A673 (cell line): ENCODE measurements at regions not wholly inside any gene's neighbourhood (a gene's known extent, or its start where the extent isn't known, plus 50 kb on each side); places are given as distances from the start of the nearest gene placed in this dataset.

Experiments
- EZH2 ChIP-seq: fragments of 200-600 bp; sonication (generic); IDR thresholded peaks from 2 replicates; pipeline ENCODE4 v1.6.1; 2017; ENCODE audit warnings: borderline replicate concordance, low read depth, mild to moderate bottlenecking, mixed read lengths, antibody characterized with exemption, low read length; ENCODE audit not compliant: poor library complexity, severe bottlenecking
- TF ChIP-seq, protein P1 (sequence below): fragments of 300-800, 200-600 bp; sonication (generic); conservative IDR thresholded peaks from 2 replicates; pipeline ENCODE4 v1.5.1; 2017; ENCODE audit warnings: low read depth, mild to moderate bottlenecking, antibody characterized with exemption, low read length, moderate library complexity, mixed read lengths

DNA sequence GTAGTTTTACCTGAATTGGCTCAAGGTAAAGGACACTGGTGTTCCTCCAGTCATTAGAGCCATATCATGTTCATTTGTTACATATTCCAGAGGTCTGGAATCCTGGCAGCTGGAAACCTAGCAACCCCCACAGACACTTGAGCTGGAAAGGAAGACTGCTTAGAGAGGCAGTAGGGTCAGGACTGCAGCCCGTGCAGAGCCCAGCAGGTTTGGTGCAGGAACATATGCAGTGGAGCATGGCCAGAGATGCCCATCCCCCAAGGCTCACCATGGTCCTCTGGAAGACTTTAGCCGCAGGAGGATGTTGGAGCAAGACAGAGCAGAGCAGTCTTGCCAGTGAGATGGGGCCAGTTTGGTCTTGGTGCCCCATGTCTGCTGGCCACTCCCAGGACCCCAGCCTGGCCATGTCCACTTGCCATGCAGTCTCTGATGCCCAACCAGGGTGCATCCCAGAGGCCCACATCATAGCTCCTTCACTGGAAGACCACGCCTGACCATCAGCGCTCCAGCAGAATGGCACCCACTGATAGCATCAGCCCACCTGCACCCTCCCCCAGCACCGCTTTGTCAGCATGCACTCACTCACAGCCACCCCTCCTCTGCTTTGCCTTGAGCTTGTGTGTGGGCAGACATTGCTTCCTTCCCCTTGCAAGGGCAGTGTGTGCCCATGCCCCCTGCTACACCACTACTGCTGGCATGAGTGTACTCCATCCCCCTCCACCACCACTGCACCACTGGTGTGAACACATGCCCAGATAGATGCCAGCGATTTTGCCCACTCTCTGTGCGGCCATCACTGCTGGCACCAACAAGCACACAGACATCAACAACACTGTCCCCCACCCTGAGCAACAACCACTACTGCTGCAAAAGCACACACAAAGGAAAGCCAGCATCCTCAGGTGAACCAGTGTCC, 190.3 kb upstream of the SPOCK3 start:
- TF ChIP-seq, protein P1, sequence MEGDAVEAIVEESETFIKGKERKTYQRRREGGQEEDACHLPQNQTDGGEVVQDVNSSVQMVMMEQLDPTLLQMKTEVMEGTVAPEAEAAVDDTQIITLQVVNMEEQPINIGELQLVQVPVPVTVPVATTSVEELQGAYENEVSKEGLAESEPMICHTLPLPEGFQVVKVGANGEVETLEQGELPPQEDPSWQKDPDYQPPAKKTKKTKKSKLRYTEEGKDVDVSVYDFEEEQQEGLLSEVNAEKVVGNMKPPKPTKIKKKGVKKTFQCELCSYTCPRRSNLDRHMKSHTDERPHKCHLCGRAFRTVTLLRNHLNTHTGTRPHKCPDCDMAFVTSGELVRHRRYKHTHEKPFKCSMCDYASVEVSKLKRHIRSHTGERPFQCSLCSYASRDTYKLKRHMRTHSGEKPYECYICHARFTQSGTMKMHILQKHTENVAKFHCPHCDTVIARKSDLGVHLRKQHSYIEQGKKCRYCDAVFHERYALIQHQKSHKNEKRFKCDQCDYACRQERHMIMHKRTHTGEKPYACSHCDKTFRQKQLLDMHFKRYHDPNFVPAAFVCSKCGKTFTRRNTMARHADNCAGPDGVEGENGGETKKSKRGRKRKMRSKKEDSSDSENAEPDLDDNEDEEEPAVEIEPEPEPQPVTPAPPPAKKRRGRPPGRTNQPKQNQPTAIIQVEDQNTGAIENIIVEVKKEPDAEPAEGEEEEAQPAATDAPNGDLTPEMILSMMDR, result no peak
- TF ChIP-seq EZH2, result no peak
